ENCODE measurements at regions not wholly inside any gene's neighbourhood (a gene's known extent, or its start where the extent isn't known, plus 50 kb on each side); places are given as distances from the start of the nearest gene placed in this dataset.

DNA sequence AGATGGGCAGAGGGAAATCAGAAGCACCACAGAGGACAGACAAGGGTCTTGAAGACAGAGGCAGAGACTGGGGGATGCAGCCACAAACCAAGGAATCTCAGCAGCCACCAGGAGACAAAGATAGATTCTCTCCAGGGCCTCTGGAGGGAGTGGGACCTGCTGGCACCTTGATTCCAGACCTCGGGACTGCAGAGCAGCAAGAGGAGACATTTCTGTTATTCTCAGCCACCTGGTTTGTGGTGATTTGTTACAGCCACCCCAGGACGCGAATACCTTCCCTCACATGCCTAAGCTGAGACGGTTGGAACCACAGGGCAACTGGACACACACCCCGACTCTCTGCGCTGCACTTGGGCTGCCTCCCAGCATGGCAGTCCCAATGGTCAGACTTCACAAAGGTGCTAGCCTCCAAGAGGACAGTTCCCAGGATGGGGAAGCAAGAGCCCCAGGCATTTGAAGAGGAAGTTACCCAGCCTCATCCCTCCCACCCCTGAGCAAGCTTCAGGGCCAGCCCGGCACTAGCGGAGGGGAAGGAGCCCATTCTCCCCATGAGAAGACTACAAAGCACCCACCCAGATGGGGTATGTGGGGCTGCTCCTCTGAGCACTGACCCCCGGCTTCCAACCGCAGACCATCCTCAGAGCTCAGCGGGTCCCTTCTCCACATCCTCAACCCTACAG lies 104.6 kb upstream of the INSIG1 start:
- TF ChIP-seq, protein P1, sequence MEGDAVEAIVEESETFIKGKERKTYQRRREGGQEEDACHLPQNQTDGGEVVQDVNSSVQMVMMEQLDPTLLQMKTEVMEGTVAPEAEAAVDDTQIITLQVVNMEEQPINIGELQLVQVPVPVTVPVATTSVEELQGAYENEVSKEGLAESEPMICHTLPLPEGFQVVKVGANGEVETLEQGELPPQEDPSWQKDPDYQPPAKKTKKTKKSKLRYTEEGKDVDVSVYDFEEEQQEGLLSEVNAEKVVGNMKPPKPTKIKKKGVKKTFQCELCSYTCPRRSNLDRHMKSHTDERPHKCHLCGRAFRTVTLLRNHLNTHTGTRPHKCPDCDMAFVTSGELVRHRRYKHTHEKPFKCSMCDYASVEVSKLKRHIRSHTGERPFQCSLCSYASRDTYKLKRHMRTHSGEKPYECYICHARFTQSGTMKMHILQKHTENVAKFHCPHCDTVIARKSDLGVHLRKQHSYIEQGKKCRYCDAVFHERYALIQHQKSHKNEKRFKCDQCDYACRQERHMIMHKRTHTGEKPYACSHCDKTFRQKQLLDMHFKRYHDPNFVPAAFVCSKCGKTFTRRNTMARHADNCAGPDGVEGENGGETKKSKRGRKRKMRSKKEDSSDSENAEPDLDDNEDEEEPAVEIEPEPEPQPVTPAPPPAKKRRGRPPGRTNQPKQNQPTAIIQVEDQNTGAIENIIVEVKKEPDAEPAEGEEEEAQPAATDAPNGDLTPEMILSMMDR (conservative IDR thresholded peaks at IDR 0.05; ENCODE audit: low read depth, low read length) = no peak

DNA sequence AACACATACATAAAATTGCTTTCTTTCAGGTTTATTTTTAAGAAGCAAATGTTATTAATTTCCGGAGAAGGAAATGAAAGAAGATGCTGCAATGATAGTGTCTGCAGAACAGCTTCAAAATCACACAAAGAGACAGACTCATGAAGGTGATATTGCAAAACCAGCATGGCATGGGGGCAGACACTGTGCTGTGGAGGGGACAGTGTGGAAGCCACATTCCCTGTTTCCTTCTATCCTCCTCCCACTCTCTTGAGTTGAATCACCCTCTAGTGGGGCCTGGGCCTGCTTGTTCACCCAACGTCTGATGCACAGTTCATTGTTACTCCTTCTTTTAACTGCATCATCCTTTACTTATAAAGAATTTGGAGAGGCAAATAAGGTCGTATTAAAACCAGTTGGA lies 104.0 kb upstream of the INSIG1 start:
- H4K20me1 ChIP-seq (ENCODE audit: insufficient read depth) = no peaks in the 10 kb centered on the region

More for the DNA sequence above, 104.6 kb upstream of the INSIG1 start:
- H2AFZ ChIP-seq (ENCODE audit: low read depth) = no peak overlapping the region
- no peak overlapping the region for H3K4me3 ChIP-seq (IDR thresholded peaks at IDR 0.05; ENCODE audit: insufficient read depth, low read depth, low read length)
- no peaks in the 10 kb centered on the region for H3K36me3 ChIP-seq (ENCODE audit: insufficient read depth)
- no peaks in the 10 kb centered on the region for H3K79me2 ChIP-seq (ENCODE audit: insufficient read depth, low read depth)
- H4K20me1 ChIP-seq (ENCODE audit: insufficient read depth) = no peaks in the 10 kb centered on the region
- H3K27me3 ChIP-seq (ENCODE audit: insufficient read depth, low read depth) = no peaks in the 10 kb centered on the region
- no peak overlapping the region for H3K4me2 ChIP-seq
- no peak overlapping the region for H3K9ac ChIP-seq
- no peaks in the 10 kb centered on the region for H3K4me1 ChIP-seq (ENCODE audit: low read depth, poor library complexity, severe bottlenecking)
- no peak overlapping the region for H3K27ac ChIP-seq

DNA sequence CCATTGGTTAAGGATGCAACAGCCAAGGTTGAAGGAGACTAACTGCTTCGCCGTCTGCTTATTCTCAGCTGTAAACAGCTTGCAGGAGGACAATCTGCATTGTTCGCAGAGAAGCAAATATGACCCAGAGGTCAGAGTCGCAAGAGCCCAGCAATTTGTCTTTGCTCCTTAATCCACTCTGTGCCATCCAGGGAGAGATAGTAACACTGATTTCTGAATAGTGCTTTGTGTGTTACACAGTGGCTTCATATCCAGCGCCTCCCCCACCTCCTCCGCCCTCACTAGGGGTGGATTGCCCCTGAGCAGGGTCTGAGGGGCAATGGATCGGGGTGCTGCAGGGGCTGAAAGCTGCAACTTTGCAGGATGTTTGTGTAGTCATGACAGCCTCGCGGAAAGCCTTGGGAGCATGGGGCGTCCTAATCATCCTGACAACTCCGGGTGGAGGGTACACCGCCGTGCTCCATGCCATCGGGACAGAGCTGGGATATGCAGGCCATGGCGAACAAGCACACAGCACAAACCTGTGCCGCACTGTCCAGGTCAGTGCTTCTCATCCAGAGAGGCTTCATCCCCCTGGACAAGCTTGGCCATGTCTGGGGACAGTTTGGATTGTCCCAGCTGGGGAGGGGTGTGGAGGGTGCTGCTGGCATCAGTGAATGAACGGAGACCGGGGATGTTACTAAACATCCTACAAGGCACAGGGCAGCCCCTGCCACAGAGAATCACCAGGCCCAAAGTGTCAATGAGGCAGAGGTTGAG lies 103.1 kb upstream of the INSIG1 start:
- H3K4me2 ChIP-seq = no peak overlapping the region
- no peak overlapping the region for H2AFZ ChIP-seq (ENCODE audit: low read depth)
- TF ChIP-seq, protein P1 (conservative IDR thresholded peaks at IDR 0.05; ENCODE audit: low read depth, low read length) = no peak
- no peaks in the 10 kb centered on the region for H4K20me1 ChIP-seq (ENCODE audit: insufficient read depth)
- no peaks in the 10 kb centered on the region for H3K79me2 ChIP-seq (ENCODE audit: insufficient read depth, low read depth)
- no peaks in the 10 kb centered on the region for H3K27me3 ChIP-seq (ENCODE audit: insufficient read depth, low read depth)
- H3K4me3 ChIP-seq (IDR thresholded peaks at IDR 0.05; ENCODE audit: insufficient read depth, low read depth, low read length) = no peak overlapping the region
- H3K27ac ChIP-seq = no peak overlapping the region
- H3K36me3 ChIP-seq (ENCODE audit: insufficient read depth) = no peaks in the 10 kb centered on the region
- no peaks in the 10 kb centered on the region for H3K4me1 ChIP-seq (ENCODE audit: low read depth, poor library complexity, severe bottlenecking)
- H3K9ac ChIP-seq = no peak overlapping the region

More for the DNA sequence above, 104.0 kb upstream of the INSIG1 start:
- H3K27ac ChIP-seq = no peak overlapping the region
- no peak overlapping the region for H3K4me3 ChIP-seq (IDR thresholded peaks at IDR 0.05; ENCODE audit: insufficient read depth, low read depth, low read length)
- no peaks in the 10 kb centered on the region for H3K36me3 ChIP-seq (ENCODE audit: insufficient read depth)
- H2AFZ ChIP-seq (ENCODE audit: low read depth) = no peak overlapping the region
- no peaks in the 10 kb centered on the region for H3K4me1 ChIP-seq (ENCODE audit: low read depth, poor library complexity, severe bottlenecking)
- H3K79me2 ChIP-seq (ENCODE audit: insufficient read depth, low read depth) = no peaks in the 10 kb centered on the region
- no peak overlapping the region for H3K4me2 ChIP-seq
- TF ChIP-seq, protein P1 (conservative IDR thresholded peaks at IDR 0.05; ENCODE audit: low read depth, low read length) = no peak
- H3K27me3 ChIP-seq (ENCODE audit: insufficient read depth, low read depth) = no peaks in the 10 kb centered on the region
- H3K9ac ChIP-seq = no peak overlapping the region

DNA sequence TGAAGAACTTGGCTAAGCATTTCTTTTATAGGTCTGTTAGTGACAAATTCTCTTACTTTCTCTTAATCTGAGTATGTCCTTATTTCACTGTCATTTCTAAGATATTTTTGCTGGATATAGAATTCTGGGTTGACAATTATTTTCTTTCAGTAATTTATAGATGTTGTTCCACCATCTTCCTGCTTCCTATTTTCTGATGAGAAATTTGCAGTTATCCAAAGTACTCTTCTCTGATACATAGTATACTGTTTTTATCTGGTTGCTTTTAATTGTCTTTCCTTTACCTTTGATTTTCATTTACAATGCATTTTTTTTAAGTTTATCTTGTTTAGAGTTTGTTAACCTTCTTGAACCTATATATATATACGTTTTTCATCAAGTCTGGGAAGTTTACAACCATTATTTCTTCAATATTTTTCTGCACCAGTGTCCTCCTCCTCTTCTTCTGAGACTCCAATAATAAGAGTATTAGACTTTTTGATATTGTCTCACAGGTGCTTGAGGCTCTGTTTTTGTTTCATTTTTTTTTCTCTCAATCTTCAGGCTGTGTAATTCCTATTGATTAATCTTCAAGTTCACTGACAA lies 101.6 kb upstream of the INSIG1 start:
- Histone ChIP-seq H3K79me2 (ENCODE audit: insufficient read depth, low read depth) (no peaks in the 10 kb centered on the region), H3K27me3 (ENCODE audit: insufficient read depth, low read depth) (no peaks in the 10 kb centered on the region), H3K4me3 (IDR thresholded peaks at IDR 0.05; ENCODE audit: insufficient read depth, low read depth, low read length) (no peak overlapping the region), H3K4me2 (no peak overlapping the region), H3K27ac (no peak overlapping the region), H2AFZ (ENCODE audit: low read depth) (no peak overlapping the region), H3K9ac (no peak overlapping the region), H3K36me3 (ENCODE audit: insufficient read depth) (no peaks in the 10 kb centered on the region), H3K4me1 (ENCODE audit: low read depth, poor library complexity, severe bottlenecking) (no peaks in the 10 kb centered on the region), H4K20me1 (ENCODE audit: insufficient read depth) (no peaks in the 10 kb centered on the region)
- TF ChIP-seq, protein P1 (conservative IDR thresholded peaks at IDR 0.05; ENCODE audit: low read depth, low read length) = no peak

Measured in KMS-11 (cell line).